ENCODE measurements at regions not wholly inside any gene's neighbourhood (a gene's known extent, or its start where the extent isn't known, plus 50 kb on each side); places are given as distances from the start of the nearest gene placed in this dataset.
A peak's percentile ranks its signal among the peaks of the same experiment; 100 is the strongest.

DNA sequence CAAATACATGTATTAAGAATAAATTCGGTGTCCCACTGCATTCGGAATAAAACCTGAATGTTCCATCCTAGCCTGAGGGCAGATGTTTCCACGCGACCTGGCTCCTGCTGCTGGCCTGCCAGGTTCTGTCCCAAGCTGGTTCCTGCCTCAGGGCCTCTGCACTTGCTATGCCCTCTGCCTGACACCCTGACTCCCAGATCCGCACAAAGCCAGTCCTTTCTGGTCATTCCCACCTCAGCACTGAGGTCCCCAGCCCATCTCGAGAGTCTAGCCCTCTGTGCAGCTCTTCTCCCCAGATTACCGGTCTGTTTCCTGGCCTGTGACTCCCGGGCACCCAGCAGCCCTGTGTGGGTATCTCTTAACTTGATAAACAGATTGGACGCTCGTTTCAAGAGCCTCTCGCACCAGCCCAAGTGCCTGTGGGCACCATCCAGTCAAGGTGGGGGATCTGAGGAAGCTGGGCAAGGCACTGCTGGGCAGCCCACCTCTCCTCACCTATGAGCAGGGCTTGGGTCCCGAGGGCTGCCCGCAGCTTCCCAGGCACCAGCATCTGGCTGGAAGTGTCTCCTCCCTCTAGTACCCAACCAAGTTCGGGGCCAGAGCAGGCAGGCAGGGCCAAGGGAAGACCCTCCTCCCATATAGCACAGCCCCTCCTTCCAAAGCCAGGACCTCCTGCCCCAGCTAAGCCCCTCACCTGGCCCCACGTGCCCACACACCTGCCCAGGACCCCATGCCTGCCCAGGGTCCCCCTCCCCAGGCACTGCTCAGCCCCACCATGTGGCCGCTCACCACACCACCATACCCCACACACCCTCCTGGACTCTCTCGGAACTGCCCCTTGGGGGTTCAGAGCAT is 132.2 kb downstream of the NCOR2 start:
- H3K4me1 ChIP-seq, result peaks cover 0 to 40% (median 29%) of the 10 kb centered on the region in 4 donors
- no peaks in the 10 kb centered on the region for H3K27me3 ChIP-seq
- intact Hi-C loops (cut with DNase I), result no loop called here
- 83 to 86% methylated on average over 17 of the region's 17 CpGs for WGBS, 2 donors
- no peak for DNase-seq
- H3K36me3 ChIP-seq, result peaks cover 3 to 34% (median 12%) of the 10 kb centered on the region in 4 donors
- TF ChIP-seq, protein P1, sequence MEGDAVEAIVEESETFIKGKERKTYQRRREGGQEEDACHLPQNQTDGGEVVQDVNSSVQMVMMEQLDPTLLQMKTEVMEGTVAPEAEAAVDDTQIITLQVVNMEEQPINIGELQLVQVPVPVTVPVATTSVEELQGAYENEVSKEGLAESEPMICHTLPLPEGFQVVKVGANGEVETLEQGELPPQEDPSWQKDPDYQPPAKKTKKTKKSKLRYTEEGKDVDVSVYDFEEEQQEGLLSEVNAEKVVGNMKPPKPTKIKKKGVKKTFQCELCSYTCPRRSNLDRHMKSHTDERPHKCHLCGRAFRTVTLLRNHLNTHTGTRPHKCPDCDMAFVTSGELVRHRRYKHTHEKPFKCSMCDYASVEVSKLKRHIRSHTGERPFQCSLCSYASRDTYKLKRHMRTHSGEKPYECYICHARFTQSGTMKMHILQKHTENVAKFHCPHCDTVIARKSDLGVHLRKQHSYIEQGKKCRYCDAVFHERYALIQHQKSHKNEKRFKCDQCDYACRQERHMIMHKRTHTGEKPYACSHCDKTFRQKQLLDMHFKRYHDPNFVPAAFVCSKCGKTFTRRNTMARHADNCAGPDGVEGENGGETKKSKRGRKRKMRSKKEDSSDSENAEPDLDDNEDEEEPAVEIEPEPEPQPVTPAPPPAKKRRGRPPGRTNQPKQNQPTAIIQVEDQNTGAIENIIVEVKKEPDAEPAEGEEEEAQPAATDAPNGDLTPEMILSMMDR (IDR thresholded peaks at IDR 0.05), result no peak
- TF ChIP-seq POLR2AphosphoS5 (IDR thresholded peaks at IDR 0.05) (no peak), EP300 (IDR thresholded peaks at IDR 0.05) (no peak), POLR2A (IDR thresholded peaks at IDR 0.05) (no peak)
- H3K4me3 ChIP-seq, result no peak overlapping the region
- H3K27ac ChIP-seq, result peak overlapping the region in 3 of 4 donors; percentile 22 to 98 (median 59)
- no peaks in the 10 kb centered on the region for H3K9me3 ChIP-seq

DNA sequence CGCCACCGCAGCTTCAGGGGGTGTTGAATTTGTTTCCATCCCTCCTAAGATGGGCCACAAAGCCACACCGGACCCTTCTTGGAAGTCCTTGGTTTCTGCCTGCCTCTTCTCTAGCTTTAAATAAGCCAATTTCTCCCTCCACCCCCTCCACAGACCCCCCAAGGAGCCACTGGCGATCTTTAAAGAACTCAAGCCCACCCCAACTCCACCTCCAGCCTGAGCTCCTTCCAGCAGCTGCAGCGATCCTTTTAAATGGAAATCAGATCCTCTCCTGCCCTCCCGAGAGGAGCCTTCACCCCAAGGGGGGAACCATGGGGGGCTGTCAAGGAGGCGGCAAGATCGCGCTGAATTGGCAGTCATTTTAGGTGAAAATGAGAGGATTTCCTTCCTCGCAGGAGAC is 133.1 kb downstream of the NCOR2 start:
- Histone ChIP-seq H3K27ac (peak overlapping the region in 3 of 4 donors; percentile 59 to 98 (median 59)), H3K4me3 (no peak overlapping the region), H3K36me3 (peaks cover 3 to 42% (median 15%) of the 10 kb centered on the region in 4 donors), H3K4me1 (peaks cover 0 to 38% (median 27%) of the 10 kb centered on the region in 4 donors), H3K27me3 (no peaks in the 10 kb centered on the region), H3K9me3 (no peaks in the 10 kb centered on the region)
- no peak for DNase-seq
- intact Hi-C loops (cut with DNase I), result no loop called here
- WGBS, 2 donors, result 88 to 93% methylated on average over 10 of the region's 10 CpGs
- TF ChIP-seq EP300 (IDR thresholded peaks at IDR 0.05), result no peak
- TF ChIP-seq, protein P1 (IDR thresholded peaks at IDR 0.05), result no peak
- TF ChIP-seq POLR2A (IDR thresholded peaks at IDR 0.05), result no peak
- no peak for TF ChIP-seq POLR2AphosphoS5 (IDR thresholded peaks at IDR 0.05)

DNA sequence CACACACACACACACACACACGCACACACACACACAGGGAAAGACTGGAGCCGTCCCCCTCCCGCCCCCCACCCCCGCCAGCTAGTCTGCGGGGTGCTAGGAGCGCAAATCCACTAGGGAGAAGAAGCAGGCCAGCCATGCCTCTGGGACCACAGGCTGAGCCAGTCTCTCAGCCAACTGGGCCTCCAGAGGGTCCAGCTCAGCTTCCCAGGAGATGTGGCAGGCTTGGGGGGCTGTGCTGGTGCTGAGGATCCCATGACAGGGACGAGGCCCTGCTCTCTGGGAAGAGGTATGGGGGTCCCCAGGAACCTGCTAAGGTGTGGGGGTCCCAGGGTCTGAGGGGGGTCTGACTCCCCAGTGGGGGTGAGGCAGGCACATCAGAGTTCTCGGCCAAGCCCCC is 133.5 kb downstream of the NCOR2 start:
- no peak for TF ChIP-seq POLR2A (IDR thresholded peaks at IDR 0.05)
- TF ChIP-seq POLR2AphosphoS5 (IDR thresholded peaks at IDR 0.05), result no peak
- TF ChIP-seq EP300 (IDR thresholded peaks at IDR 0.05), result no peak
- TF ChIP-seq, protein P1 (IDR thresholded peaks at IDR 0.05), result no peak
- intact Hi-C loops (cut with DNase I), result no loop called here
- peaks cover 3 to 44% (median 15%) of the 10 kb centered on the region in 4 donors for H3K36me3 ChIP-seq
- H3K9me3 ChIP-seq, result no peaks in the 10 kb centered on the region
- H3K4me3 ChIP-seq, result no peak overlapping the region
- DNase-seq, result no peak
- H3K27me3 ChIP-seq, result no peaks in the 10 kb centered on the region
- H3K4me1 ChIP-seq, result peaks cover 0 to 42% (median 30%) of the 10 kb centered on the region in 4 donors
- 81% methylated on average over 8 of the region's 8 CpGs for WGBS, 2 donors
- peak overlapping the region in 3 of 4 donors; percentile 59 to 98 (median 59) for H3K27ac ChIP-seq

DNA sequence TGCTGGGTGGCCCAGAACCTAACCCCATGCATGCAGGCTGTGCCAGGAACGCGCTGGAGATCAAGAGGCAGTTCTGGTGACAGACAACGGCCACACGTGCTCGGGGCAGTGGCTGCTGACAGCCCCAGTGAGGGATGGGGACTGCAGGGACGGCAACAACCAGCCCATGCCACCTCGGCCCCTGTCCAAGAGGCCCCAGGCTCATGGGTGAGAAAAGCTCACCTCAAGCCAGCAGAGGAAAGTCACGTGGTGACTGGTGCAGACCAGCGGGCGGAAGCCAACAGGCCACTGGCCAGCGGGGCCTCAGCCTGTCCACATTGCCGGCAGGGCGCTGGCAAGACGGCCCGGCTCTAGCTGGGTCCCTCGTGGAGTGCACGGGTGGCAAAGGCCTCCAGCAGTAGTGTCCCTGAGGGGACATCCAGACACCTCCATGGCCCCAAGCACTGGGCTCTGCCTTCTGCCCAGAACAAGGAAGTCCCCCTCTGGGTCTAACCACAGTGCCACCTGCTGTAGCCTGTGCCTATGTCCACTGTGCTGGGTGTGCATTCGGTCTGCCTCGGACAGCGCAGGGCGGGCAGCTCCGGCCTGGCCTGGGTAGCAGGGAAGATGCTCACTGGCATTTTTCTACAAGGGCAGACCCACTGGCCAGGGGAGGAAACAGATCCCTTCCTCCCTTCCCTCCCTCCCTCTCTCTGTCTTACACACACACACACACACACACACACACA is 134.1 kb downstream of the NCOR2 start:
- 90 to 91% methylated on average over 22 of the region's 22 CpGs for WGBS, 2 donors
- peak overlapping the region; percentile 18 to 98 (median 59) for H3K27ac ChIP-seq
- no peaks in the 10 kb centered on the region for H3K9me3 ChIP-seq
- intact Hi-C loops (cut with DNase I), result no loop called here
- TF ChIP-seq POLR2A (IDR thresholded peaks at IDR 0.05) (no peak), EP300 (IDR thresholded peaks at IDR 0.05) (no peak), POLR2AphosphoS5 (IDR thresholded peaks at IDR 0.05) (no peak)
- TF ChIP-seq, protein P1 (IDR thresholded peaks at IDR 0.05), result no peak
- DNase-seq, result no peak
- peaks cover 3 to 44% (median 15%) of the 10 kb centered on the region in 4 donors for H3K36me3 ChIP-seq
- no peaks in the 10 kb centered on the region for H3K27me3 ChIP-seq
- peaks cover 0 to 47% (median 36%) of the 10 kb centered on the region in 4 donors for H3K4me1 ChIP-seq
- no peak overlapping the region for H3K4me3 ChIP-seq
